Tongue (tissue), 1 donor: ENCODE measurements at regions not wholly inside any gene's neighbourhood (a gene's known extent, or its start where the extent isn't known, plus 50 kb on each side); places are given as distances from the start of the nearest gene placed in this dataset.
"Not testable (repeated sequence)": the region's sequence is repeated elsewhere in the genome, so short reads cannot be mapped to it uniquely, and the experiment has no call there.

Experiments
- DNase-seq: peaks from one replicate; pipeline ENCODE4 v3.0.0-alpha.2; 2015

- DNase-seq, result no peak
Observed at GRCh38 chr20:24418731-24419130, 50.7 kb upstream of the SYNDIG1 start.

- DNase-seq, result no peak
Observed at GRCh38 chr20:24417485-24417884, 51.9 kb upstream of the SYNDIG1 start.

GRCh38 chr20:24415444-24415843 lies 54.0 kb upstream of the SYNDIG1 start:
- DNase-seq, result not testable (repeated sequence)

GRCh38 chr20:24411834-24412216 lies 57.6 kb upstream of the SYNDIG1 start:
- DNase-seq, result no peak

- peak; percentile 24 for DNase-seq
Observed at GRCh38 chr20:24411003-24411833, 58.2 kb upstream of the SYNDIG1 start.

GRCh38 chr20:24407151-24407550 lies 62.3 kb upstream of the SYNDIG1 start:
- DNase-seq, result no peak

GRCh38 chr20:24406750-24407149 lies 62.7 kb upstream of the SYNDIG1 start:
- DNase-seq, result no peak

- DNase-seq, result no peak
Observed at GRCh38 chr20:24406251-24406650, 63.2 kb upstream of the SYNDIG1 start.

- no peak for DNase-seq
Observed at GRCh38 chr20:24405810-24406209, 63.6 kb upstream of the SYNDIG1 start.

- DNase-seq, result no peak
Observed at GRCh38 chr20:24403406-24403805, 66.0 kb upstream of the SYNDIG1 start.

GRCh38 chr20:24402188-24402587 lies 67.2 kb upstream of the SYNDIG1 start:
- DNase-seq, result no peak

- DNase-seq, result no peak
Observed at GRCh38 chr20:24395151-24395550, 74.3 kb upstream of the SYNDIG1 start.

GRCh38 chr20:24393903-24394302 lies 75.5 kb upstream of the SYNDIG1 start:
- no peak for DNase-seq

GRCh38 chr20:24392612-24393011 lies 76.8 kb upstream of the SYNDIG1 start:
- no peak for DNase-seq

GRCh38 chr20:24389686-24390085 lies 79.7 kb upstream of the SYNDIG1 start:
- DNase-seq, result no peak

- DNase-seq, result peak; percentile 60
Observed at GRCh38 chr20:24388828-24389380, 80.5 kb upstream of the SYNDIG1 start.

- DNase-seq, result no peak
Observed at GRCh38 chr20:24385547-24385946, 83.9 kb upstream of the SYNDIG1 start.

GRCh38 chr20:24384865-24385264 lies 84.6 kb upstream of the SYNDIG1 start:
- DNase-seq, result no peak

GRCh38 chr20:24382743-24383142 lies 86.7 kb upstream of the SYNDIG1 start:
- peak; percentile 21 for DNase-seq

GRCh38 chr20:24382331-24382730 lies 87.1 kb upstream of the SYNDIG1 start:
- DNase-seq, result no peak

- peak; percentile 45 for DNase-seq
Observed at GRCh38 chr20:24381886-24382285, 87.5 kb upstream of the SYNDIG1 start.

GRCh38 chr20:24379484-24379927 lies 89.9 kb upstream of the SYNDIG1 start:
- DNase-seq, result peak; percentile 45

GRCh38 chr20:24378661-24379483 lies 90.6 kb upstream of the SYNDIG1 start:
- peak; percentile 67 for DNase-seq
